ENCODE measurements at regions not wholly inside any gene's neighbourhood (a gene's known extent, or its start where the extent isn't known, plus 50 kb on each side); places are given as distances from the start of the nearest gene placed in this dataset.

- Mint-ChIP-seq H3K4me3 (no peak overlapping the region), H3K4me1 (ENCODE audit: low read depth) (peaks cover 2% of the 10 kb centered on the region), H3K27me3 (peaks cover 4% of the 10 kb centered on the region), H3K9me3 (peaks cover 14% of the 10 kb centered on the region), H3K27ac (no peak overlapping the region), H3K36me3 (no peaks in the 10 kb centered on the region)
- ChIA-PET CTCF (no interaction called here), POLR2A (no interaction called here)
- intact Hi-C loops (cut with micrococcal nuclease) = no loop called here
- no peak for DNase-seq
Observed at GRCh38 chr15:25525741-25526140, 86.9 kb upstream of the UBE3A start.

- intact Hi-C loops (cut with micrococcal nuclease) = no loop called here
- CTCF ChIA-PET = no interaction called here
Observed at GRCh38 chr15:25515633-25516032, 76.8 kb upstream of the UBE3A start.

GRCh38 chr15:25514522-25514921 lies 75.7 kb upstream of the UBE3A start:
- no peaks in the 10 kb centered on the region for H3K4me1 Mint-ChIP-seq (ENCODE audit: low read depth)
- intact Hi-C loops (cut with micrococcal nuclease) = no loop called here
- H3K27me3 Mint-ChIP-seq = peaks cover 3% of the 10 kb centered on the region
- H3K36me3 Mint-ChIP-seq = no peaks in the 10 kb centered on the region
- no peak overlapping the region for H3K27ac Mint-ChIP-seq
- CTCF ChIA-PET = no interaction called here
- no peak overlapping the region for H3K4me3 Mint-ChIP-seq
- no peaks in the 10 kb centered on the region for H3K9me3 Mint-ChIP-seq
- no peak for DNase-seq
- POLR2A ChIA-PET = no interaction called here

More at GRCh38 chr15:25515633-25516032, 76.8 kb upstream of the UBE3A start:
- Mint-ChIP-seq H3K9me3 (no peaks in the 10 kb centered on the region), H3K36me3 (no peaks in the 10 kb centered on the region), H3K4me1 (ENCODE audit: low read depth) (no peaks in the 10 kb centered on the region), H3K27ac (no peak overlapping the region), H3K27me3 (peaks cover 6% of the 10 kb centered on the region), H3K4me3 (no peak overlapping the region)
- POLR2A ChIA-PET = no interaction called here
- no peak for DNase-seq

- no peak for DNase-seq
- Mint-ChIP-seq H3K27ac (no peak overlapping the region), H3K4me3 (no peak overlapping the region), H3K9me3 (no peaks in the 10 kb centered on the region), H3K36me3 (no peaks in the 10 kb centered on the region), H3K27me3 (peaks cover 3% of the 10 kb centered on the region), H3K4me1 (ENCODE audit: low read depth) (no peaks in the 10 kb centered on the region)
- CTCF ChIA-PET = no interaction called here
- POLR2A ChIA-PET = no interaction called here
- intact Hi-C loops (cut with micrococcal nuclease) = no loop called here
Observed at GRCh38 chr15:25512957-25513356, 74.1 kb upstream of the UBE3A start.

- POLR2A ChIA-PET = no interaction called here
- no peaks in the 10 kb centered on the region for H3K9me3 Mint-ChIP-seq
- no peaks in the 10 kb centered on the region for H3K36me3 Mint-ChIP-seq
- H3K4me1 Mint-ChIP-seq (ENCODE audit: low read depth) = no peaks in the 10 kb centered on the region
- CTCF ChIA-PET = interaction anchor here (1.1 to 2.2 kb wide), 2 partner anchors 424 to 750 kb away, joined by 3 to 14 read pairs; no protein-coding TSS in a partner anchor
- intact Hi-C loops (cut with micrococcal nuclease) = no loop called here
- DNase-seq = no peak
- H3K4me3 Mint-ChIP-seq = no peak overlapping the region
- peaks cover 5% of the 10 kb centered on the region for H3K27me3 Mint-ChIP-seq
- H3K27ac Mint-ChIP-seq = no peak overlapping the region
Observed at GRCh38 chr15:25510146-25510545, 71.3 kb upstream of the UBE3A start.

- Mint-ChIP-seq H3K36me3 (no peaks in the 10 kb centered on the region), H3K27me3 (peaks cover 5% of the 10 kb centered on the region), H3K27ac (no peak overlapping the region), H3K4me3 (no peak overlapping the region), H3K9me3 (no peaks in the 10 kb centered on the region), H3K4me1 (ENCODE audit: low read depth) (no peaks in the 10 kb centered on the region)
- CTCF ChIA-PET = interaction anchor here (1.5 to 4.2 kb wide), 4 partner anchors 201 to 1356 kb away, joined by 4 to 30 read pairs (median 16); no protein-coding TSS in a partner anchor
- intact Hi-C loops (cut with micrococcal nuclease) = loop anchor here (10.0 kb wide), 1 partner anchor 1355 kb away; the partner anchor contains the start of gene GABRA5
- POLR2A ChIA-PET = no interaction called here
- DNase-seq = no peak
Observed at GRCh38 chr15:25509703-25510102, 70.9 kb upstream of the UBE3A start.

GRCh38 chr15:25508369-25509002 lies 69.7 kb upstream of the UBE3A start:
- Mint-ChIP-seq H3K9me3 (no peaks in the 10 kb centered on the region), H3K4me3 (no peak overlapping the region), H3K36me3 (no peaks in the 10 kb centered on the region), H3K27me3 (peaks cover 5% of the 10 kb centered on the region), H3K27ac (no peak overlapping the region), H3K4me1 (ENCODE audit: low read depth) (no peaks in the 10 kb centered on the region)
- intact Hi-C loops (cut with micrococcal nuclease) = loop anchor here (1.0 to 10.0 kb wide), 2 partner anchors 426 to 1356 kb away; partner anchors contain the start of gene GABRA5
- DNase-seq = no peak
- ChIA-PET CTCF (interaction anchor here (0.6 to 4.2 kb wide), 20 partner anchors 9 to 1886 kb away, joined by 3 to 30 read pairs (median 5); no protein-coding TSS in a partner anchor), POLR2A (no interaction called here)

- no peaks in the 10 kb centered on the region for H3K4me1 Mint-ChIP-seq (ENCODE audit: low read depth)
Observed at GRCh38 chr15:25504307-25504706, 65.5 kb upstream of the UBE3A start.

GRCh38 chr15:25501828-25502446 lies 63.1 kb upstream of the UBE3A start:
- H3K9me3 Mint-ChIP-seq = no peaks in the 10 kb centered on the region
- H3K4me3 Mint-ChIP-seq = no peak overlapping the region
- H3K27ac Mint-ChIP-seq = no peak overlapping the region
- CTCF ChIA-PET = interaction anchor here (0.6 to 3.8 kb wide), 3 partner anchors 127 to 1860 kb away, joined by 3 to 13 read pairs (median 3); no protein-coding TSS in a partner anchor
- intact Hi-C loops (cut with micrococcal nuclease) = loop anchor here (5.0 to 10.0 kb wide), 3 partner anchors 365 to 1860 kb away; partner anchors contain the start of gene GABRA5
- no peaks in the 10 kb centered on the region for H3K36me3 Mint-ChIP-seq
- H3K27me3 Mint-ChIP-seq = peaks cover 6% of the 10 kb centered on the region
- no peak for DNase-seq
- H3K4me1 Mint-ChIP-seq (ENCODE audit: low read depth) = no peaks in the 10 kb centered on the region
- POLR2A ChIA-PET = no interaction called here

More at GRCh38 chr15:25504307-25504706, 65.5 kb upstream of the UBE3A start:
- H3K9me3 Mint-ChIP-seq = no peaks in the 10 kb centered on the region
- no peak for DNase-seq
- no peaks in the 10 kb centered on the region for H3K36me3 Mint-ChIP-seq
- no peak overlapping the region for H3K4me3 Mint-ChIP-seq
- intact Hi-C loops (cut with micrococcal nuclease) = loop anchor here (5.0 to 10.0 kb wide), 3 partner anchors 367 to 1862 kb away; partner anchors contain the start of gene GABRA5
- POLR2A ChIA-PET = no interaction called here
- CTCF ChIA-PET = no interaction called here
- H3K27ac Mint-ChIP-seq = no peak overlapping the region
- peaks cover 6% of the 10 kb centered on the region for H3K27me3 Mint-ChIP-seq

- Mint-ChIP-seq H3K4me1 (ENCODE audit: low read depth) (no peaks in the 10 kb centered on the region), H3K27ac (no peak overlapping the region), H3K9me3 (no peaks in the 10 kb centered on the region), H3K4me3 (no peak overlapping the region), H3K36me3 (no peaks in the 10 kb centered on the region), H3K27me3 (peaks cover 2% of the 10 kb centered on the region)
- CTCF ChIA-PET = no interaction called here
- DNase-seq = no peak
- intact Hi-C loops (cut with micrococcal nuclease) = no loop called here
- POLR2A ChIA-PET = no interaction called here
Observed at GRCh38 chr15:25498835-25499234, 60.0 kb upstream of the UBE3A start.

- no peak for DNase-seq
- Mint-ChIP-seq H3K4me3 (no peak overlapping the region), H3K9me3 (peaks cover 3% of the 10 kb centered on the region), H3K36me3 (no peaks in the 10 kb centered on the region), H3K4me1 (ENCODE audit: low read depth) (no peaks in the 10 kb centered on the region), H3K27ac (no peak overlapping the region), H3K27me3 (peaks cover 2% of the 10 kb centered on the region)
- CTCF ChIA-PET = no interaction called here
- intact Hi-C loops (cut with micrococcal nuclease) = no loop called here
- POLR2A ChIA-PET = no interaction called here
Observed at GRCh38 chr15:25497934-25498333, 59.1 kb upstream of the UBE3A start.

GRCh38 chr15:25493823-25494526 lies 55.2 kb upstream of the UBE3A start:
- ChIA-PET CTCF (no interaction called here), POLR2A (no interaction called here)

More at GRCh38 chr15:25493823-25494526, 55.2 kb upstream of the UBE3A start:
- intact Hi-C loops (cut with micrococcal nuclease) = no loop called here
- DNase-seq = no peak
- Mint-ChIP-seq H3K27me3 (peaks cover 2% of the 10 kb centered on the region), H3K36me3 (peaks cover 2% of the 10 kb centered on the region), H3K9me3 (peaks cover 14% of the 10 kb centered on the region), H3K4me1 (ENCODE audit: low read depth) (no peaks in the 10 kb centered on the region), H3K4me3 (no peak overlapping the region), H3K27ac (no peak overlapping the region)
